Fibroblast of lung (primary cell): ENCODE measurements at regions not wholly inside any gene's neighbourhood (a gene's known extent, or its start where the extent isn't known, plus 50 kb on each side); places are given as distances from the start of the nearest gene placed in this dataset.

ENCODE experiments used
- DNase-seq, 2 donors: peaks; one replicate each; pipeline versions ENCODE4 v3.0.0 to v3.0.0-alpha.2; 2010; ENCODE audit warnings: low read depth in 2 of 2
- H2AFZ ChIP-seq: 2 replicates; pipeline ENCODE4 v1.5.1; 2012; ENCODE audit warnings: low read length, control low read depth, inconsistent platforms
- H3K27ac ChIP-seq: 2 replicates; pipeline ENCODE4 v1.5.1; 2011; ENCODE audit warnings: low read length, control low read depth; ENCODE audit not compliant: insufficient read depth
- H3K27me3 ChIP-seq: 2 replicates; pipeline ENCODE4 v1.5.1; 2011; ENCODE audit warnings: mild to moderate bottlenecking, low read length; ENCODE audit not compliant: control insufficient read depth, insufficient read depth
- H3K36me3 ChIP-seq: 2 replicates; pipeline ENCODE4 v1.5.1; 2011; ENCODE audit warnings: low read length; ENCODE audit not compliant: control insufficient read depth, insufficient read depth
- H3K4me1 ChIP-seq: 2 replicates; pipeline ENCODE4 v1.5.1; 2011; ENCODE audit warnings: low read length; ENCODE audit not compliant: control insufficient read depth, insufficient read depth; ENCODE audit errors: extremely low read depth
- H3K4me2 ChIP-seq: 2 replicates; pipeline ENCODE4 v1.5.1; 2011; ENCODE audit warnings: low read length, control low read depth; ENCODE audit not compliant: insufficient read depth; ENCODE audit errors: extremely low read depth
- H3K4me3 ChIP-seq, 4 experiments: fragments of 200-600 bp in 1 of 4; sonication (generic) in 1 of 4; replicated peaks in 1 of 4; 2 replicates each; pipeline ENCODE4 v1.5.1; 2011 to 2016; ENCODE audit warnings: low read length in 4 of 4, low read depth in 3 of 4, mild to moderate bottlenecking in 3 of 4, control low read depth in 2 of 4, inconsistent platforms in 1 of 4, mixed read lengths in 1 of 4; ENCODE audit not compliant: insufficient read depth in 1 of 4; ENCODE audit errors: control extremely low read depth in 1 of 4
- H3K79me2 ChIP-seq: 2 replicates; pipeline ENCODE4 v1.5.1; 2012; ENCODE audit warnings: mild to moderate bottlenecking, low read length, inconsistent platforms; ENCODE audit not compliant: control insufficient read depth, insufficient read depth
- H3K9ac ChIP-seq: 2 replicates; pipeline ENCODE4 v1.5.1; 2011; ENCODE audit warnings: mild to moderate bottlenecking, low read length, control low read depth; ENCODE audit not compliant: insufficient read depth
- H3K9me3 ChIP-seq: 2 replicates; pipeline ENCODE4 v1.5.1; 2012; ENCODE audit warnings: low read depth, low read length; ENCODE audit not compliant: control insufficient read depth, insufficient read depth
- H4K20me1 ChIP-seq: 2 replicates; pipeline ENCODE4 v1.5.1; 2011; ENCODE audit warnings: low read length; ENCODE audit not compliant: control insufficient read depth, insufficient read depth; ENCODE audit errors: extremely low read depth
- CTCF ChIP-seq, 2 donors: IDR thresholded peaks in 1 of 2; conservative IDR thresholded peaks in 1 of 2; 1 replicate in 1 of 2; 2 replicates in 1 of 2; pipeline ENCODE4 v1.5.1; 2011 to 2012; ENCODE audit warnings: low read length in 2 of 2, control low read depth in 1 of 2, inconsistent platforms in 1 of 2, low read depth in 1 of 2, mild to moderate bottlenecking in 1 of 2
- EZH2 ChIP-seq: IDR thresholded peaks from 2 replicates; pipeline ENCODE4 v1.5.1; 2012; ENCODE audit warnings: low read length, control low read depth, mild to moderate bottlenecking; ENCODE audit errors: missing control alignments

- H3K79me2 ChIP-seq: no peaks in the 10 kb centered on the region
- no peaks in the 10 kb centered on the region for H3K4me1 ChIP-seq
- H4K20me1 ChIP-seq: no peaks in the 10 kb centered on the region
- H2AFZ ChIP-seq: no peak overlapping the region
- H3K27ac ChIP-seq: no peak overlapping the region
- H3K4me2 ChIP-seq: no peak overlapping the region
- no peak for DNase-seq
- no peaks in the 10 kb centered on the region for H3K9me3 ChIP-seq
- H3K9ac ChIP-seq: no peak overlapping the region
- peaks cover 1% of the 10 kb centered on the region for H3K36me3 ChIP-seq
- TF ChIP-seq CTCF (conservative IDR thresholded peaks at IDR 0.05 in 1 of 2, IDR thresholded peaks at IDR 0.05 in 1 of 2; ENCODE audit: low read depth in 1 of 2, low read length in 2 of 2) (no peak), EZH2 (no peak)
- H3K27me3 ChIP-seq: no peaks in the 10 kb centered on the region
- H3K4me3 ChIP-seq: no peak overlapping the region
Measured at GRCh38 chr2:144210076-144210475, 309.8 kb downstream of the ZEB2 start.

GRCh38 chr2:144208924-144209323, 311.0 kb downstream of the ZEB2 start:
- H3K4me3 ChIP-seq: no peak overlapping the region
- DNase-seq: no peak

GRCh38 chr2:144206019-144206418, 313.9 kb downstream of the ZEB2 start:
- Histone ChIP-seq H3K9ac (no peak overlapping the region), H3K27ac (no peak overlapping the region), H3K4me3 (no peak overlapping the region), H2AFZ (no peak overlapping the region), H3K36me3 (peaks cover 1% of the 10 kb centered on the region), H3K9me3 (no peaks in the 10 kb centered on the region), H4K20me1 (no peaks in the 10 kb centered on the region), H3K79me2 (no peaks in the 10 kb centered on the region), H3K27me3 (no peaks in the 10 kb centered on the region), H3K4me1 (no peaks in the 10 kb centered on the region), H3K4me2 (no peak overlapping the region)
- no peak for DNase-seq
- TF ChIP-seq EZH2 (no peak), CTCF (conservative IDR thresholded peaks at IDR 0.05 in 1 of 2, IDR thresholded peaks at IDR 0.05 in 1 of 2; ENCODE audit: low read depth in 1 of 2, low read length in 2 of 2) (no peak)

More at GRCh38 chr2:144208924-144209323, 311.0 kb downstream of the ZEB2 start:
- Histone ChIP-seq H2AFZ (no peak overlapping the region), H4K20me1 (no peaks in the 10 kb centered on the region), H3K79me2 (no peaks in the 10 kb centered on the region), H3K9ac (no peak overlapping the region), H3K36me3 (peaks cover 1% of the 10 kb centered on the region), H3K27me3 (no peaks in the 10 kb centered on the region), H3K9me3 (no peaks in the 10 kb centered on the region), H3K4me2 (no peak overlapping the region), H3K4me1 (no peaks in the 10 kb centered on the region), H3K27ac (no peak overlapping the region)
- TF ChIP-seq EZH2 (no peak), CTCF (conservative IDR thresholded peaks at IDR 0.05 in 1 of 2, IDR thresholded peaks at IDR 0.05 in 1 of 2; ENCODE audit: low read depth in 1 of 2, low read length in 2 of 2) (no peak)
